LHCN-M2 (cell line): ENCODE measurements at regions not wholly inside any gene's neighbourhood (a gene's known extent, or its start where the extent isn't known, plus 50 kb on each side); places are given as distances from the start of the nearest gene placed in this dataset.

ENCODE experiments used
- DNase-seq: peaks from one replicate; pipeline ENCODE4 v3.0.0-alpha.2; 2012; ENCODE audit warnings: low read depth

- no peak for DNase-seq
Observed at GRCh38 chr5:6914347-6914746, 201.1 kb downstream of the TENT4A start.

DNA sequence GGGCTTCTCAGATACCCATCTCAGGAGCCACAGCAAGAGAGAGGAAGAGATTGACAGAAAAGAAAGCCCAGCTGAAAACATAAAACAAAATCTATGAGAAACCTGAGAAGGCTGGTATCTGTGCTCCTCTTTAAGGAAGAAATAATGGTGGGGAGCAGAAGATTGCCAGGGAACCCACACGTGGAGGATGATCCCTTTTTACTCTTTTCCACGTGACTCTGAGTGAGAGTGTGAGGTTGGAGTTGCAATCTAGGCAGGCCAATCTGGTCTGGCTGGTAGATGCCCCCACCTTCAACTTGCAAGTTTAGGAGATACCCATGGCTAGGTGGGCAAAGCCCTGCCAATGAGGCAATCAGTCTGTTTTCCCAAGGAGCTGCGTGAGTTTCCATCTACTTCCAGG, 202.3 kb downstream of the TENT4A start:
- DNase-seq, result no peak

GRCh38 chr5:6918255-6918654, 205.0 kb downstream of the TENT4A start:
- DNase-seq, result no peak

GRCh38 chr5:6920628-6921256, 207.5 kb downstream of the TENT4A start:
- no peak for DNase-seq

DNA sequence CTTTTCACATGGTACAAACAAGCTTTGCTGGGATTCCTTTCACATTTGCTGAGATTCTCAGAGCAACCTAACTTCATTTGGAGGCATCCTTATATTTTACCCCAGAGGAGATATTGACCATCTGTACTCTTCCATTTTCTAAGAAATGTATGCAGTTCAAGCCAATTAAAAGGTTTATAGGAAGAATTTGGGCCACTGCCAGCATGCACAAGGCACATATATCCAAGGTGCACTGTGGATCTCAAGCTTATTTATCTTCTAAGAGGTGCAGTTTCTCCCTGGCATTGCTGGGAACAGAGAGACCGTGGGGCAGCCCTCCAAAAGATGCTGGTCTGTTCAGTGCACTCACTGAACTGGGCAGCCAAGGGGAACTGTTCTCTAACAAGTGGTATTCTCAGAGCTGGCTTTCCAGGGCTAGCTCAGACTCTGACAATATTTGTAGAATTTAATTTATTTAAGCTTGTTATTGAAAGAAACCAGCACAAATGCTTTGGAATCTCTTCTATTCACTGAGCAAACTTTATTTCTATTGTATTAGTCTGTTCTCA, 213.3 kb downstream of the TENT4A start:
- DNase-seq, result no peak

DNA sequence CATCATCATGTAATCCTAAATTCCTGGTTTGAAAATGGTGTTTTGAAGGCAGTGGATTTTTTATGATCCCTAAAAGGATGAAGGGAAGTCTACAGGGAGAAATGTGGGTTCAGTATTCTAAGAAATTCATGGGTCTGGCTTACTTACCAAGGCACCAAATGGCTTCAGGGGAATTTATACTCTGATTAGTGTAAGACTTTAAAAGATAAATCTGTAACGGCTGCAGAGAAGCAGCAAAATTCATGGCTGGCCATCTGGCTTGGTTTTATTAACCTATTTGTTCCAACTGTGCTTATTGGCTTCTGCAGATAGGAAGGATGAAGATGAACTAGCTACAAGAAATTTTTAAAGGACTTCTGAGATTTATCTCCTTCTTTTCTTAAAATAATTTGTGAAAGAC, 222.8 kb downstream of the TENT4A start:
- no peak for DNase-seq

DNA sequence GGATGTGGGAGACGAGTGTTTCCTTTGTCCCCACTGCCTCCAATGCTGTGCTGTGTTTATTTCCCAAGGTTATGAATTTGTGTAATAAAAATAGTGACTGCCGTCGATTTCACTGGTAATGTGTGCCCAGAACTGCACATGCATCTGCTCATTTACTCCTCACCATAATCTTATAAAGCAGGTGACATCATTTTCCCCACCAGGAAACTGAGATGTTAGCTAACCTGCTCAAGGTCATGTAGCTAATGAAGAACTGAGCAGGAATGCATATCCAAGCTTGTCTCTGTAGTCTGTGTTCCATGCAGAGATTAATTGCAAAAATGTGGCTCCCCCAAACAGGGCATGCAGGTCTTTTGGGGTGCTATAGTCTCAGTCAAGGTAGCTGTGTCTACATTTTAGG, 224.4 kb downstream of the TENT4A start:
- no peak for DNase-seq

DNA sequence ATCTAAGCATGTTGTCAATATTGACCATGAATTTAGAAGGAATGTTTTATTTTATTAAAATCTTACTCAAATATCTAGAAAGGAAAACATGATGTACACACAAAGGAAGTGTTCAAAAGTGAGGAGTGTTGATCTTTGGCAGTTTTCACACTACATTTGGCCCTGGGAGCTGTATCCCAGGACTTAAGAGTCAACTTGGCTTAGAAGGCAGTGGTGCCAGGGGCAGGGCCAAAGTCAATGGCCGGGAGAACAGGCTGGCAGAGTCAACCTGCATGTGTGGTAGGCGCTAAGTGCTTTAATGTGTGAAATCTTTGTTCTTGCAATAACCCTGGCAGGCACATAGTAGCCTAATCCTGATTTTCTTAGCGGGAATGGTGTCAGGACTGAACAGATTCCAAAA, 228.4 kb downstream of the TENT4A start:
- no peak for DNase-seq

GRCh38 chr5:6943197-6944112, 230.2 kb downstream of the TENT4A start:
- DNase-seq, result no peak

- DNase-seq, result no peak
Observed at GRCh38 chr5:6948562-6948961, 235.3 kb downstream of the TENT4A start.

DNA sequence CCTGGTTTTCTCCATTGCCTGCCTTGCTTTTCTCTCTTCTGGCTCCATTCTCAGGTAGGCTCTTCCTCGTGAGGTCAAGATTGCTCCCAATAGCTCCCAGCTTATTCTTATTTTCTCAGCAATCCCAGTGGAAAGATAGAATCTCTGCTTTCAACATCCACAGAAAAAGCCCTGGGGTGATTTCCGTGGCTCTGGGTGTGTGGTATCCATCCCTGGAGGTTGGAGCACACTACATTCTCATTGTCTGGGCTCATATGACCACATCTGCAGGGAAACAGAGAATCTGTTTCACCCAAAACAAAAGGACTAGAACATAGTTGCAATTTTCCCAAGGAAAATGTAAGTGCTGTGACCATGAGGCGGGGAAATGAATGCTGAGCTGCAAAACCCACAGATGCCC, 236.0 kb downstream of the TENT4A start:
- DNase-seq, result no peak

DNA sequence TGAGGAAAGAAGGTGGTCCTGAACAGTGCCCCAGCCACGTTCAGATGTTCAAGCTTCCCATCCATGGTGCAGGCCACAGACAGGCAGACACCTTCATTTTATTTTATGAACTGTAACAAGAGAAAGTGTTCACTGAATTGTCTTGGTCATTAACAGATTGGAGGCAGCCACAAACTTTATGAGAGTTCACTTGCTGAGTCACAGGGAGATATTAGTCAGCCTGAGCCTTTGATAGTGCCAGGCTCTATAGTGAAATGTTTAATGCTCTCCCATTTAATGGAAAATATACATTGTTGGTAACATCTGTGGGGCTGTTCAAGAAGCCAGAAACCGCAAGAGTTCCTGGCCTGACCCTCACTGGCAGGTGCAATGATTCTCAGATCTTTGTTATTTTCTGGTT, 237.0 kb downstream of the TENT4A start:
- DNase-seq, result peak; percentile 2

DNA sequence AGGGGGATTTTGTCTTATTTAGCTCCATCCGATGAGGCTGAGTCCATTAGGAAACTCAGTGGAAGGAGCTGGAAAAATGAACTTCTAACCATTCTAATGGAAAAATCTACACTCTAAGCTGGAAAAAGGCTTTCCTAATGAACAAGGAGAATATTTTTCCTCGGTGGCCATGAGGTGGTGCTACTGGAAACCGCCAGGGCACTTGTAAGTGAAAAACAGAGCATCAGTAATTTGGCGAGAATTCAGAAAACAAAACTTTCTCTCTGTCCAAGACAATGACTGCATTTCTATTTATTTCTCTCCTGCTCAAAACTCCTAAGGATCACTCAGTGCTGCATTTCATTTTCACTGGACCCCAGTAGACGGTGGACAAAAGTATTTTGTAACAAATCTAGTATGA, 237.6 kb downstream of the TENT4A start:
- DNase-seq, result no peak

DNA sequence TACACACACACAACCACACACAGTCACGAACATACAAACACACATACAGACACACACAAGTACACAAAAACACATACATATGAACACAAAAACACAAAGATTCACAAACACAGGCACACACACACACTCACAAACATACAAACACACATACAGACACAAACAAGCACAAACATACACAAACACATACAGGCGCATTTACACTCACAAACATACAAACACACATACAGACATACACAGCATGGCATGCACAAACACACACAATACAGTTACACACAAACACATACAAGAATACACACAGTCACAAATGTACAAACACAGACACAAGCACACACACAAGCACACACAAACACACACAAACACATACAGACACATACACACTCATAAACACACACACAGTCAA, 247.9 kb downstream of the TENT4A start:
- no peak for DNase-seq

DNA sequence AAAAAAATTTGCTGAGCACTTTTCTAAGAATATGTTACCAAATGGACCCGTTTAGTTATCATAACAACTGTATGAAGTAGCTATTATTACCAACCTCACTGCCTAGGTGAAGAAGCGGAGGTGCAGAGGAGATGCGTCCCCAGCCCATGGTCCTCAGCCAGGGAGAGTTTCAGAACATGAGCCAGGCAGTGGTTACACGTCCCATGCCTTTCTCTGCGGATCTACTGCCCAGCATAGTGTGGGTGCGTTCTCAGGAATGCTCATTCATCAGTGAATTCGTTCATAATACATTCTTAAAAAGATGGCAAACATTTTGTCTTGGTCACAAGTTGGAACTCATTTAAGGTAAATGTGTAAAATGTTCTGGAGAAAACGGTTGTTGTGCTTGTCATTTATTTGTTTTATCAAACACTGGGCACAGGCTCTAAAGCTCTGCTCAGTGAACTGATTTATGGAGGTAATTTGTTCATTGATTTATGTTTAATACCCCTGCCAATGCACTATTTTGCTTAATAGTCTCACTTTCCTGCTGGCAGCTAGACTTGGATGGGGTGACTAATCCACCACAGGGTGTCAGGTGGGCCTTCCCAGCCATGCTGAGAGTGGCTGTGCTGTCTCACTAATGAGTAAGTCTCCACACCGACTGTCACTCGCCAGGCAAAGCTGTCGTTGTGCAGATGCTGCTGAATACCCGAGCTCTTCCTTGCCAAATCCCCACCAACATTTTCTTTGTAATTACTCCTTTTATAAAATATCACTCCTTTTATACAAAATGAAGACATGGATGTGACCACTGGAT, 248.8 kb downstream of the TENT4A start:
- DNase-seq, result no peak

GRCh38 chr5:6976971-6977370, 263.7 kb downstream of the TENT4A start:
- no peak for DNase-seq

DNA sequence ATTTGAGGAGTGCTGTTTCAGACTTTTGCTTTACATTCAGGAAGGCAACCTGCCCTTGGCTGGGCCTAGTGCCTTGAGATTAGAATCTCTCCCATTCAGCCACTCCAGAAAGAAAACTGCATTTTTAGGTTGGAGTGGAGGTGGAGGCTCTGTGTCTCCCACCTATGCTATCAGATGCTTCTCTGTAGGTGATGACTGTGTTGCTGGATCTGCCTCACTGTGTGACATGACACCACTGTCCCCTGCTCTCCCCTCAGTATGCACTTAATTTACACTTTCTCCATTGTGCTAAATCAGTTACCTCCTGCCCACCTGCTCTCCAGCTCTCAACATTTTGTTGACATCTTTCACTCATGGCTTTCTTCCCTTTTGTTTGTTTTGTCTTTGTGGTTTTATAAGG, 265.8 kb downstream of the TENT4A start:
- no peak for DNase-seq

- no peak for DNase-seq
Observed at GRCh38 chr5:6989230-6989629, 276.0 kb downstream of the TENT4A start.

DNA sequence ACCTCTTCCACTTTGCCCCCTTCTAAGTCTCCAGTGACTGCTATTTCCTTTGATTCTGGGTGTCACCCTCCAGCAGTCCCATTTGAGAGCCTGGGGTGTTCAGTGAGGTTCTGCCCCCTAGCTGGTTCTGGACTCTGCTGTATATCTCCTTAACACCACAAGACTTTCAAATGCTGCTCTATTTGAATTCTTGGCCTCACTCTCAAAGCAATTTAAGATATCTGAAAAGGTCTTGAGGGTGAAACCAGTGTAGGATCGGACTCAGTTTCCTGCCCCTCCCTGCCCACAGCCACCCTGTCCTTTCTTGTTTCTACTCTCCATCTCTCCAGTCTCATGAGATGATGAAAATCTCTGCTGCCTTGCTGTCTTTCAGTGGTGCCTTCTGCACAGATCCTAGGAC, 280.9 kb downstream of the TENT4A start:
- DNase-seq, result no peak

DNA sequence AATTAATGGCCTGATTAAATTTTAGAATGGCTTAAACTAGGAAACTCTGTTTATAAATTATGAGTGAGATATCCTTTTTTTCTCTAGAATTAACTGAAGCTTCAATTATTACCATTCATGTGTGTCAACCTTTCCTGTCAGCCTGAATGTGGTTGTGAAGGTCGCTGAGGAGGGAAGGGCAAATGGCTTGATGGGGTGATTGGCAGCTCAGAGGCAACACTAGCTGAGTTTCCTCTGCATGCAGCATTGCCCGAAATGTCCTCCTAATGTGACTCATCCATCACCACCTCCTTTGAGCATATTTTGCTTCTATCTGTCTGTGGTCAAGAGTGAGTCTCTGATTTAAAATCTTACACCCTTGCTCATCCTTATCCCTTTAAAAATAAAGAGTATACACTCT, 281.9 kb downstream of the TENT4A start:
- no peak for DNase-seq

DNA sequence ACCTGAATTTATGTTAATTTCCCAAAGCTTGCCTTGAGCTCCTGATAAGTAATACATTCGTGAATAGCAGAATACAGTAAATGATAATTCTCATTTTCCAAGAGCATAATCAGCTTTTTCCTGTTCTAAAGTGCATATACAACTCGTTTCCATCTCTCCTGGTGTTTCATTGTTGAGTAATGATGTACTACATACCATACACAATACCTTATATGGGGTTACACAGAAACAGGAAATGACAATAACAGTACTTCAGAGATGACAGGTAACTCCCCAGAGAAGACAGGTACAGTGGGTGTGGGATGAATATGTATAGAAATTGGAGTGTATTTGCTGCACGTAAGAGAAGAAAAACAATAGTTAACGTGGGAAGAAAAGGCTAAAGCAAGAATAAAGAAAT, 287.1 kb downstream of the TENT4A start:
- DNase-seq, result no peak

- no peak for DNase-seq
Observed at GRCh38 chr5:7010591-7010990, 297.4 kb downstream of the TENT4A start.
